Erythroblast (primary cell): ENCODE measurements at regions not wholly inside any gene's neighbourhood (a gene's known extent, or its start where the extent isn't known, plus 50 kb on each side); places are given as distances from the start of the nearest gene placed in this dataset.

Experiments used
- GATA1 ChIP-seq: IDR thresholded peaks from 2 replicates; pipeline ENCODE4 v1.6.1; 2011; ENCODE audit warnings: low read depth, mild to moderate bottlenecking, control low read depth, low read length, moderate library complexity
- POLR2A ChIP-seq: IDR thresholded peaks from 2 replicates; pipeline ENCODE4 v1.6.1; 2011; ENCODE audit warnings: mild to moderate bottlenecking, low read length

- TF ChIP-seq POLR2A: no peak
- no peak for TF ChIP-seq GATA1
Observed at GRCh38 chr7:124452186-124452585, 313.4 kb downstream of the GPR37 start.
